ENCODE measurements at regions not wholly inside any gene's neighbourhood (a gene's known extent, or its start where the extent isn't known, plus 50 kb on each side); places are given as distances from the start of the nearest gene placed in this dataset.

DNA sequence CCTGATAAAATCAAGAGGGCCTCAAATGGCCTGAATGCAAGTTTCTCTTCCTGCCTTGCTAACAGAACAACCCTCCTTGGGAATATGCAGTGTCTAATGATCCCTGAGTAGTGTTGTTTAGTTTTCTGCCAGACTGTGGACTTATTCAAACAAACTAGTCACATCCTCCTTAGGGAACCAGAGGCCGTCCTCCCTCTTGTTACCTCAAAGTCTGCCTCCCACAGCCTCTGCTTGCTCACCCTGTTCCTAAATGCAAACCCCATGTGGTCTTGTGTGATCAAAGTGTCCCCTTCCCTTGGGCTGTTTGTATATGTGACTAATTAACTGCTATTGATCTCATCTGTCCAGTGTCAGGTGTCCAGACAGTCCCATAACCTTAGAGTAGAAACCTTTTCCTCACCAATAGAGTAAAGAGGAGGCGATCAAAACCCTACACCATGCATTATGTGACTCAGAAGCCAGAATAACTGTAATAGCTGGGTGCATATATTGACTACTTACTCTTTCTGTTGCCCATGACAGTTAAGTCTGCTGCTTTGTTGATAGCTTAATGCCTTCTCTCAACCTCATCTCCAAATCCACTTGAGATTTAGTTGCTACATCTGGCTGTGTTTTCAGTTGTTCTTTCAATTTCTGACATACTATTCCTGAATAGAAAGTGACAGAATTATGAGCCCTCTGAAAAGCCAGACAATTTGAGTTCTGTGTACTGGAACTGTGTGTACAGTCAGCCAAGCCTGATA, 473.0 kb upstream of the NWD2 start:
- H3K9me3 ChIP-seq (ENCODE audit: control insufficient read depth, low read length, poor library complexity, severe bottlenecking), result no peaks in the 10 kb centered on the region
- H3K4me1 Mint-ChIP-seq, result no peaks in the 10 kb centered on the region
- no peak for ATAC-seq

DNA sequence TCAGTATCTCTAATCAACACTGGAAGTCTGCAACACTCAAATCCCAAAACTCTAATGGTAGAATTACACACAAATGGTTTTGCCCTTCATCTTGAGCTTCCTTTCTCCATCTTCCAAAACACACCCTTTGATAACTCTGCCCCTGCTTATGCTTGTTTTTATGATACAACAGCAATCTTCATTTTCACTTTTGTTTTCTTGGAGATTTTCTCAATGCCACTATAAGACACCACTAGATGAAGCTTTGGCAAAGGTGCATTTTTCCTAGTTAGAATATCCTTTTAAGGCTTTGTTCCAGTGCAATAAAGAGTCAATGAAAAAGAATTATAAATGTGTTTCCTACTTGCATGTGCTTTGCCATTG, 472.4 kb upstream of the NWD2 start:
- Mint-ChIP-seq H3K27ac (no peak overlapping the region), H3K36me3 (ENCODE audit: low read depth) (no peaks in the 10 kb centered on the region), H3K4me3 (no peak overlapping the region), H3K27me3 (no peaks in the 10 kb centered on the region), H3K4me1 (no peaks in the 10 kb centered on the region)
- DNase-seq (no peak), ATAC-seq (no peak)
- no peaks in the 10 kb centered on the region for H3K9me3 ChIP-seq (ENCODE audit: control insufficient read depth, low read length, poor library complexity, severe bottlenecking)

More for the DNA sequence above, 473.0 kb upstream of the NWD2 start:
- no peak overlapping the region for H3K4me3 Mint-ChIP-seq
- no peaks in the 10 kb centered on the region for H3K36me3 Mint-ChIP-seq (ENCODE audit: low read depth)
- H3K27me3 Mint-ChIP-seq, result no peaks in the 10 kb centered on the region
- H3K27ac Mint-ChIP-seq, result no peak overlapping the region
- no peak for DNase-seq

DNA sequence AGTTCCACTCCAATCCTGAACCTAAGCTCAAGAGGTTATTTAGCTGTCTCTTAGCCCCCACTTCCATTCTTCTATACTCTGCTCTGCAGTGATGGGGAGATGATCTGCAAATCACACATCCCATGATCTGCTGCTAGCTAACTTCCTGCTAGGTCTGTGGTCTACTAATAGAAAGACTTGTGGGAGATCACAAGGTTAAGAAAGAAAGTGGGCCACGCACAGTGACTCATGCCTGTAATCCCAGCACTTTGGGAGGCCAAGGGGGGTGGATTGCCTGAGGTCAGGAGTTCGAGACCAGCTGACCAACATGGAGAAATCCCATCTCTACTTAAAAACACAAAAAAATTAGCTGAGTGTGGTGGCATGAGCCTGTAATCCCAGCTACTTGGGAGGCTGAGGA, 471.1 kb upstream of the NWD2 start:
- H3K9me3 ChIP-seq (ENCODE audit: control insufficient read depth, low read length, poor library complexity, severe bottlenecking), result no peaks in the 10 kb centered on the region
- Mint-ChIP-seq H3K27ac (no peak overlapping the region), H3K4me1 (no peaks in the 10 kb centered on the region), H3K27me3 (no peaks in the 10 kb centered on the region), H3K4me3 (no peak overlapping the region), H3K36me3 (ENCODE audit: low read depth) (no peaks in the 10 kb centered on the region)
- ATAC-seq (no peak), DNase-seq (no peak)

DNA sequence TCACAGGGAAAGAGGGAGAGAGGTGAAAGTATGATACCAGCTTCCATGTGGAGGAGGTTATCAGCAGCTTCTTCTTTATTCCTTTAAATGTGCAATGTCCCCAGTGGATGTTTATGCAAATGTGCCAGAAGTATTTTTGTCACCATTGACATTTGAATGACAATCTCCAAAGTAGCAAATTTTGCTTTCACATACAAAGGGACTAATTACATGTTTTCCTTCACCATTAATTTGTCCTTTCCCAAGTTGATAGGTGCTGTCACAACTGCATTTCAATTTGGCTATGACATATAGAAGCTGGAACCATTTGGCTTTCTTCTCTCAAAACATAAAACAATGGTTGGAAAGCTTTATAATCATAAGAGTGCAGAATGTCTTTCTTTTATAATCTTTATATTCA, 469.0 kb upstream of the NWD2 start:
- Mint-ChIP-seq H3K27me3 (no peaks in the 10 kb centered on the region), H3K4me3 (no peak overlapping the region), H3K27ac (no peak overlapping the region), H3K4me1 (no peaks in the 10 kb centered on the region), H3K36me3 (ENCODE audit: low read depth) (no peaks in the 10 kb centered on the region)
- ATAC-seq, result no peak
- H3K9me3 ChIP-seq (ENCODE audit: control insufficient read depth, low read length, poor library complexity, severe bottlenecking), result no peaks in the 10 kb centered on the region
- DNase-seq, result no peak

DNA sequence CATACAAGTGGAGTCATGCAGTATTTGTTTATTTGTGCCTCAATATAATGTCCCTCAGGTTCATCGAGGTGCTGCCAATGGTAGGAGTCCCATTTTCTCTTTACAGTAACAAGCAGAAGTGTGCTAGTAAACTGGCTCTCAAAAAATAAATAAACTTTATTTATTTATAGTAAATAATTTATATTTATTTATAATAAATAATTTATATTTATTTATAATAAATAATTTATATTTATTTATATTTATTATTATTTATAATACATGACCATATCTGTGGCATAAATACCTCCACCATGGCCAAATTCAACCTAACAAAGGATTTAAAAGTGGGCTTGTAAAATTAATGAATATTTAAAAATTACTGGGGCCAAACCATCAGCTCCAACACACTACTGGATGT, 464.9 kb upstream of the NWD2 start:
- no peak for ATAC-seq
- no peak for DNase-seq
- no peaks in the 10 kb centered on the region for H3K36me3 Mint-ChIP-seq (ENCODE audit: low read depth)
- no peak overlapping the region for H3K4me3 Mint-ChIP-seq
- no peak overlapping the region for H3K27ac Mint-ChIP-seq
- H3K27me3 Mint-ChIP-seq, result no peaks in the 10 kb centered on the region
- H3K4me1 Mint-ChIP-seq, result no peaks in the 10 kb centered on the region
- H3K9me3 ChIP-seq (ENCODE audit: control insufficient read depth, low read length, poor library complexity, severe bottlenecking), result no peaks in the 10 kb centered on the region

DNA sequence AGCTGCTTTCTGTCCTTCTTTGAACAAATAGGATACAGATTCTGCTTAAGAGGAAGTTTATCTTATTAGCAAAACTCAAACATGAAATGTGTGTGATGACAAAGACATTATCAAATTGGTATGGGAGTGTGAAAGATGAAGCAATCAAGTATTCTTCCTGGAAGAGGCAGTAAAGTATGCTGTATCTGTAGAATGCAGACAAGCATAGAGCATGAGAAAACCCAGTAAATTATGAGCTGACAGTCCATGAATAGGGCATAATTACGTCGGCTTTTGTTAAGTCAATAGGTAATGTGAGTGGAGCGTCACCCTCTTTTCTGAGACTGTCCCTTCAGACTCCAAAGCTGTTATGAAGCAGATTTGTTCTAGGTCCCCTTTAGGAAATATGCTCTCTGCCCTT, 458.6 kb upstream of the NWD2 start:
- Mint-ChIP-seq H3K4me1 (no peaks in the 10 kb centered on the region), H3K4me3 (no peak overlapping the region), H3K27me3 (no peaks in the 10 kb centered on the region), H3K27ac (no peak overlapping the region), H3K36me3 (ENCODE audit: low read depth) (no peaks in the 10 kb centered on the region)
- DNase-seq (no peak), ATAC-seq (no peak)
- no peaks in the 10 kb centered on the region for H3K9me3 ChIP-seq (ENCODE audit: control insufficient read depth, low read length, poor library complexity, severe bottlenecking)

DNA sequence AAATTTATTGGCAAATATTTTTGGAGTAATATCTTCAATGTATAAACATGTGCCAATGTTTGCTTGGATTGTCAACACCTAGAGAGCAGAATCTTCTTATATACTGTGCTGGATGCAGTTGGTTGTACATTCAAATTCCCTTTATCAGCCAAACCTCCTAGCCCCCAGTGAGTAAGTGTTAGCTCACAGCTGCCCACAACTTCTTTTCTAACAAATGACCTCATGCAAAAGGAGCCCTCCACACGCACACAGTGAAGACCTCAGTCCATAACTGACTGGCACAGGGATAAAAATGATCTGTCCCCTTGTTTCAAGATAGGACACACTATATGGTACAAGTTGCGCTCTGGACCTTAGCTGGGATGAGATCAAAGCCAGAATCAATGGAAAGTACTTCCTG, 458.0 kb upstream of the NWD2 start:
- H3K9me3 ChIP-seq (ENCODE audit: control insufficient read depth, low read length, poor library complexity, severe bottlenecking), result no peaks in the 10 kb centered on the region
- Mint-ChIP-seq H3K27me3 (no peaks in the 10 kb centered on the region), H3K4me3 (no peak overlapping the region), H3K27ac (no peak overlapping the region), H3K36me3 (ENCODE audit: low read depth) (no peaks in the 10 kb centered on the region), H3K4me1 (no peaks in the 10 kb centered on the region)
- ATAC-seq (no peak), DNase-seq (no peak)

DNA sequence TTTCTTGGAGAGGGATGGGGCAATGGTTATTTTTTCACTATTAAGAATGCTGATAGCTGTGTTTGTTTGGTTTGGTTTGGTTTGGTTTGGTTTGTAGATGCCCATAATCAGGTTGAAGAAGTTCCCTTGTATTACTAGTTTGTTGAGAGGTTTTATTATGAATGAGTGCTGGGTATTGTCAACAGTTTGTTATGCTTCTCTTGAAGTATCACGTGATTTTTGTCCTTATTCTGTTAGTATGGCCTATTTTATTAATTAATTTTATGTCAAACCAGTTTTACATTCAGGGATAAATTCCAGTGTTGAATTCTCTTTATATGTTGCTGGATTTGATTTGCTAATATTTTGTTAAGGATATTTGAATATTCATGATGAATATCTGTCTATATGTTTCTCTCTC, 449.8 kb upstream of the NWD2 start:
- DNase-seq, result no peak
- H3K27ac Mint-ChIP-seq, result no peak overlapping the region

DNA sequence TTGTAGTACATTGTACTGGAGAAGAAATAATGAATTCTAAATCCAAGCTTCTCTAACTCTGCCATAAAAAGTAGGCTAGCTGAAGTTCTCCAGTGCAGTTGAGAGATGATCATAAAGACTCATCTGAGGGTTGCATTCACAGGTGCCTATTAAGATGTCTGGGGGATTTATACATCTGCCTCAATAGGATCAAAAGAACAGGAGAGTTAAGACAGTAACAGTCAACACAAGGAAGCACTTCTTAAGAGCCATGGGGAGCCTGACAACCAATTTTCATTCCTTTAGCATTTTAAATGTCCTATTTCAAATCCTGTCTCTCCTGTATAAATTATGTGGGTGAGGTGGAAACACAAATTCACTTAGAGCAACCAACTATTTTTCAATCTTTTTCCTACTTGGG, 432.4 kb upstream of the NWD2 start:
- H3K9me3 ChIP-seq (ENCODE audit: control insufficient read depth, low read length, poor library complexity, severe bottlenecking), result no peaks in the 10 kb centered on the region
- ATAC-seq (no peak), DNase-seq (no peak)
- H3K4me3 Mint-ChIP-seq, result no peak overlapping the region
- no peaks in the 10 kb centered on the region for H3K36me3 Mint-ChIP-seq (ENCODE audit: low read depth)
- no peak overlapping the region for H3K27ac Mint-ChIP-seq
- no peaks in the 10 kb centered on the region for H3K4me1 Mint-ChIP-seq
- no peaks in the 10 kb centered on the region for H3K27me3 Mint-ChIP-seq

More for the DNA sequence above, 449.8 kb upstream of the NWD2 start:
- no peaks in the 10 kb centered on the region for H3K9me3 ChIP-seq (ENCODE audit: control insufficient read depth, low read length, poor library complexity, severe bottlenecking)
- H3K4me3 Mint-ChIP-seq, result no peak overlapping the region
- no peaks in the 10 kb centered on the region for H3K4me1 Mint-ChIP-seq
- no peak for ATAC-seq
- H3K36me3 Mint-ChIP-seq (ENCODE audit: low read depth), result no peaks in the 10 kb centered on the region
- no peaks in the 10 kb centered on the region for H3K27me3 Mint-ChIP-seq

DNA sequence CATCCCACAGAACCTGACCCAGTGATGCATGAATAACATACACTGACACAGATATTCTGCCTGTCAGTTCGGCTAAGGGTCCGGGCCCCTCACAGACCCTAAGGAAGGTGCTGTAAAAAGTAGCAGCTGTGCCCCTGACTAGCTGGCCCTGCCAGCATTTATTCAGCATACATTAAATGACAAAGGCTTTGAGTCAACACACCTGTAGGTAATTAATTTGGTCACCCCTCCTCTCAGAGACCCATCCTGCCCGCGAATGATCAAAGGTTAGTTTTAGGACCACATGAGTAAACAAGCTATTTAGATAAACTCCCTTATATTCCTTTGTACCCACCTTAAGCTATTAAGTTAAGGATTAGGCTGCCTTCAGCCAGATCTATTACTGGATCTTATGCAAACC, 429.0 kb upstream of the NWD2 start:
- Mint-ChIP-seq H3K4me3 (no peak overlapping the region), H3K27me3 (no peaks in the 10 kb centered on the region), H3K4me1 (no peaks in the 10 kb centered on the region), H3K36me3 (ENCODE audit: low read depth) (no peaks in the 10 kb centered on the region), H3K27ac (no peak overlapping the region)
- DNase-seq, result no peak
- ATAC-seq, result no peak
- no peaks in the 10 kb centered on the region for H3K9me3 ChIP-seq (ENCODE audit: control insufficient read depth, low read length, poor library complexity, severe bottlenecking)

DNA sequence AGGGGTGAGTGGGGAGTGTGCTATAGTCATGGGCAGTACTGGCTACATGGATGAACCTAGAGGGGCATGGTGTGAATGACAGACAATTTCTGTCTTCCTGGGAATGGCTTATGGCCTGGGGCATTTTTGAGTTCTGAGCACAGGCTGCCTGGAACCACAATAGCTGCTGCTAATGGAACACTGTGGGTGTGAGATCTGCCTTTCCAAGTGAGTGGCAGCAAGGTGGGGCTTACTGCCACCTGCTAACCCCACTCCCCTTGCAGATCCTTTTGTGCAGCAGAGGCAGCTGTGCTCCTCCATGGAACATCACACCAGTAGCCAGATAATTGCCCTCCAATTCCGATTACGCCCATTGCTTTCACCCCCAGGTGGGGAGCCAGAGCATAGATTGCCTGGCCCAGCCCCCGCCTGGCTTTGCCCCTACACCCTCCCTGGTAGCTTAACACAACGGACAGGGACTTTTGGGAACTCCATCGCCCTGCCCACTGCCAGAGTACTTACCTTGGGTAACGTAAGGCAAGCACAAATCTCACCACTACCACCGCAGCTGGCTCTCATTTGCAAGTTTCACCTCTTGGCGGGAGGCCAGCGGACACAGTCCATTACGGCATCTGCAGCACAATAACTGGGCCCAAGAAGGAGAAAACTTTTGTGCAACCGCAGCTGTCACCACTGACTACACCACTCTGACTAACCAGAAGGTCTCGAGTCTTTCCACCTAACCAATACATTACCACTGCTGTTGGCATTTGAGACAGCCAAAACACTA, 421.2 kb upstream of the NWD2 start:
- Mint-ChIP-seq H3K27ac (no peak overlapping the region), H3K36me3 (ENCODE audit: low read depth) (no peaks in the 10 kb centered on the region), H3K27me3 (no peaks in the 10 kb centered on the region), H3K4me3 (no peak overlapping the region), H3K4me1 (no peaks in the 10 kb centered on the region)
- no peak for DNase-seq
- no peaks in the 10 kb centered on the region for H3K9me3 ChIP-seq (ENCODE audit: control insufficient read depth, low read length, poor library complexity, severe bottlenecking)
- no peak for ATAC-seq

DNA sequence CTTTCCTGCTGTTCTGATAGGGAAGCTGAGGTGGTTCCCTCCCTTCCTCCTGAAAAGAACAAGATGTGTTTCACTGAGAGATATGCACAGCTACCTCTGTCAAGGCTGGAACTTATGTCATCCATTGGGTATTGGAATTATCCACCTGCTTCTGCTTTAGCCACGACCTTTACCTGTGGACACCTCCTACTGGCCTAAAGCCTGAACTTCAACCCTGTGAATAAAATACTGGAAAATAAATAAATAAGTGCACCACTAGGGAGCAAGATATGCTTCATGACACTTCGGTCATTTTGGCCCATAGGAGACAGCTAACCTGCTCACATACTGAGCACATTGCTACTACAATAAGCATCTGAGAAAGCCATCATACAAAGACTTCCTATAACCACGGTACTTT, 419.9 kb upstream of the NWD2 start:
- no peak overlapping the region for H3K27ac Mint-ChIP-seq
- H3K36me3 Mint-ChIP-seq (ENCODE audit: low read depth), result no peaks in the 10 kb centered on the region
- ATAC-seq, result no peak
- no peak overlapping the region for H3K4me3 Mint-ChIP-seq
- H3K27me3 Mint-ChIP-seq, result no peaks in the 10 kb centered on the region
- no peaks in the 10 kb centered on the region for H3K9me3 ChIP-seq (ENCODE audit: control insufficient read depth, low read length, poor library complexity, severe bottlenecking)
- no peaks in the 10 kb centered on the region for H3K4me1 Mint-ChIP-seq
- DNase-seq, result no peak

DNA sequence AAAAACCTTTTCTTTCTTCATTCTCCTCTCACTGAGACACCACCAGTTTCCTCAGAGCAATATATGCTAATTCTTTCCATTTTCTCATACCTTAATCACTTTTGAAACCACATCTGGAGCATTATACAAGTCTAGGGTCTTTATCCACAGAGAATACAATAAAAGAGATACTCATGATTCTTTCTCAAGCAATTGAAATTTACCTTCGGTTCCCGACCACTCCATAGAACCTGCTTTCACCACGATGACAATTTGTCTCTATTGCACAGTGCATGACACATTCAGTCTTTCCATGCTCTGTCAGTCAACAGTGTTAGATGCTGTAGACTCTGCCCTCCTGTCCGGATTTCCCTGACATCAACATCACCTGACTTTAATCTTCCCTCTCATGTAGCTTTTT, 409.3 kb upstream of the NWD2 start:
- Mint-ChIP-seq H3K27me3 (no peaks in the 10 kb centered on the region), H3K36me3 (ENCODE audit: low read depth) (no peaks in the 10 kb centered on the region), H3K4me3 (no peak overlapping the region), H3K4me1 (no peaks in the 10 kb centered on the region), H3K27ac (no peak overlapping the region)
- H3K9me3 ChIP-seq (ENCODE audit: control insufficient read depth, low read length, poor library complexity, severe bottlenecking), result no peaks in the 10 kb centered on the region
- DNase-seq (no peak), ATAC-seq (no peak)

Measured in T-helper 17 cell (primary cell).